DMS 273 treated with DMSO at 0.1 percent for 48 hours (cell line): ENCODE measurements at regions not wholly inside any gene's neighbourhood (a gene's known extent, or its start where the extent isn't known, plus 50 kb on each side); places are given as distances from the start of the nearest gene placed in this dataset.

Experiments used
- DNase-seq: peaks from one replicate; lab custom pipeline; 2025; lab: John Stamatoyannopoulos, UW

- no peak for DNase-seq
These were observed 260.0 kb downstream of the DHX35 start for GRCh38 chr20:39222101-39222500.

GRCh38 chr20:39216195-39216594, 254.1 kb downstream of the DHX35 start:
- DNase-seq, result no peak

GRCh38 chr20:39214828-39215227, 252.7 kb downstream of the DHX35 start:
- no peak for DNase-seq

- DNase-seq, result no peak
These were observed 251.5 kb downstream of the DHX35 start for GRCh38 chr20:39213476-39214145.

GRCh38 chr20:39211060-39211748, 249.1 kb downstream of the DHX35 start:
- no peak for DNase-seq

- DNase-seq, result no peak
These were observed 248.3 kb downstream of the DHX35 start for GRCh38 chr20:39210341-39211036.

GRCh38 chr20:39206899-39207564, 244.9 kb downstream of the DHX35 start:
- no peak for DNase-seq

GRCh38 chr20:39195582-39196021, 233.5 kb downstream of the DHX35 start:
- no peak for DNase-seq

GRCh38 chr20:39190666-39191570, 228.8 kb downstream of the DHX35 start:
- DNase-seq, result no peak

GRCh38 chr20:39188266-39188765, 226.2 kb downstream of the DHX35 start:
- DNase-seq, result no peak

GRCh38 chr20:39181490-39181889, 219.3 kb downstream of the DHX35 start:
- DNase-seq, result no peak

- no peak for DNase-seq
These were observed 214.3 kb downstream of the DHX35 start for GRCh38 chr20:39176457-39176856.

GRCh38 chr20:39170896-39171463, 208.8 kb downstream of the DHX35 start:
- DNase-seq, result no peak

- DNase-seq, result no peak
These were observed 203.0 kb downstream of the DHX35 start for GRCh38 chr20:39165099-39165498.

- no peak for DNase-seq
These were observed 202.5 kb downstream of the DHX35 start for GRCh38 chr20:39164642-39165041.

GRCh38 chr20:39163993-39164392, 201.8 kb downstream of the DHX35 start:
- no peak for DNase-seq

GRCh38 chr20:39161900-39162299, 199.8 kb downstream of the DHX35 start:
- no peak for DNase-seq

- DNase-seq, result no peak
These were observed 193.8 kb downstream of the DHX35 start for GRCh38 chr20:39155971-39156370.

GRCh38 chr20:39152742-39153141, 190.6 kb downstream of the DHX35 start:
- DNase-seq, result no peak

GRCh38 chr20:39152126-39152525, 190.0 kb downstream of the DHX35 start:
- DNase-seq, result no peak

- no peak for DNase-seq
These were observed 188.4 kb downstream of the DHX35 start for GRCh38 chr20:39150501-39150900.
